SK-N-SH treated with all-trans-retinoic acid at 6 μM for 48 hours (cell line): ENCODE measurements at regions not wholly inside any gene's neighbourhood (a gene's known extent, or its start where the extent isn't known, plus 50 kb on each side); places are given as distances from the start of the nearest gene placed in this dataset.

Source experiments
- ATAC-seq: fragments of 200-7000 bp; cut with Tn5 transposase; 3 replicates; pipeline ENCODE4 v1.9.1; 2020; ENCODE audit warnings: mild to moderate bottlenecking, moderate library complexity
- ARNTL ChIP-seq: fragments of 450-650 bp; formaldehyde crosslinking; IDR thresholded peaks from 2 replicates; pipeline ENCODE4 v1.5.0; 2020; ENCODE audit warnings: low read depth, mild to moderate bottlenecking, moderate library complexity, borderline replicate concordance
- ESRRG ChIP-seq: fragments of 250-450 bp; sonication (Bioruptor Pico); IDR thresholded peaks from 2 replicates; pipeline ENCODE4 v1.6.1; 2021; ENCODE audit warnings: mild to moderate bottlenecking
- ISL1 ChIP-seq: fragments of 250-450 bp; sonication (Bioruptor Pico); IDR thresholded peaks from 2 replicates; pipeline ENCODE4 v2.1.2; 2022; ENCODE audit warnings: mild to moderate bottlenecking, moderate library complexity
- OSR1 ChIP-seq: fragments of 250-450 bp; sonication (Bioruptor Pico); IDR thresholded peaks from 2 replicates; pipeline ENCODE4 v1.8.0; 2022; ENCODE audit warnings: moderate library complexity, mild to moderate bottlenecking, inconsistent platforms
- PPARA ChIP-seq: fragments of 250-450 bp; sonication (Bioruptor Pico); IDR thresholded peaks from 2 replicates; pipeline ENCODE4 v1.5.0; 2020; ENCODE audit warnings: mild to moderate bottlenecking, borderline replicate concordance
- RARB ChIP-seq: fragments of 250-450 bp; sonication (Bioruptor Pico); IDR thresholded peaks from 2 replicates; pipeline ENCODE4 v1.8.0; 2021; ENCODE audit warnings: mild to moderate bottlenecking, moderate library complexity
- SNAI2 ChIP-seq: fragments of 250-450 bp; sonication (Bioruptor Pico); IDR thresholded peaks from 2 replicates; pipeline ENCODE4 v1.5.0; 2020; ENCODE audit warnings: mild to moderate bottlenecking, moderate library complexity
- TCF4 ChIP-seq: fragments of 250-450 bp; sonication (Bioruptor Pico); IDR thresholded peaks from 2 replicates; pipeline ENCODE4 v1.8.0; 2021; ENCODE audit warnings: mild to moderate bottlenecking, moderate library complexity, borderline replicate concordance
- TOX ChIP-seq: fragments of 250-450 bp; sonication (Bioruptor Pico); IDR thresholded peaks from 2 replicates; pipeline ENCODE4 v1.8.0; 2021; ENCODE audit warnings: mild to moderate bottlenecking, moderate library complexity, borderline replicate concordance
- ZC3H10 ChIP-seq: fragments of 250-450 bp; sonication (Bioruptor Pico); IDR thresholded peaks from 2 replicates; pipeline ENCODE4 v1.5.1; 2021; ENCODE audit warnings: mild to moderate bottlenecking, moderate library complexity
- ZFP3 ChIP-seq: fragments of 250-450 bp; sonication (Bioruptor Pico); IDR thresholded peaks from 2 replicates; pipeline ENCODE4 v1.5.0; 2020; ENCODE audit warnings: mild to moderate bottlenecking, moderate library complexity
- ZNF565 ChIP-seq: fragments of 450-650 bp; formaldehyde crosslinking; conservative IDR thresholded peaks from 2 replicates; pipeline ENCODE4 v1.5.0; 2020; ENCODE audit warnings: low read depth, mild to moderate bottlenecking, moderate library complexity
- ZNF8 ChIP-seq: fragments of 450-650 bp; formaldehyde crosslinking; IDR thresholded peaks from 2 replicates; pipeline ENCODE4 v1.5.0; 2020; ENCODE audit warnings: mild to moderate bottlenecking, moderate library complexity
- TF ChIP-seq, protein P1 (sequence below): fragments of 250-450 bp; sonication (Bioruptor Pico); IDR thresholded peaks from 2 replicates; pipeline ENCODE4 v1.8.0; 2021; ENCODE audit warnings: low read depth, mild to moderate bottlenecking, moderate library complexity, borderline replicate concordance
- TF ChIP-seq, protein P2 (sequence below): fragments of 250-450 bp; sonication (Bioruptor Pico); IDR thresholded peaks from 2 replicates; pipeline ENCODE4 v1.5.1; 2020; ENCODE audit warnings: low read depth, mild to moderate bottlenecking, moderate library complexity
- TF ChIP-seq, protein P3 (sequence below): fragments of 250-450 bp; sonication (Bioruptor Pico); IDR thresholded peaks from 2 replicates; pipeline ENCODE4 v1.5.0; 2020; ENCODE audit warnings: mild to moderate bottlenecking, moderate library complexity
- TF ChIP-seq, protein P4 (sequence below): fragments of 250-450 bp; sonication (Bioruptor Pico); IDR thresholded peaks from 2 replicates; pipeline ENCODE4 v1.8.0; 2020; ENCODE audit warnings: mild to moderate bottlenecking, moderate library complexity, borderline replicate concordance

DNA sequence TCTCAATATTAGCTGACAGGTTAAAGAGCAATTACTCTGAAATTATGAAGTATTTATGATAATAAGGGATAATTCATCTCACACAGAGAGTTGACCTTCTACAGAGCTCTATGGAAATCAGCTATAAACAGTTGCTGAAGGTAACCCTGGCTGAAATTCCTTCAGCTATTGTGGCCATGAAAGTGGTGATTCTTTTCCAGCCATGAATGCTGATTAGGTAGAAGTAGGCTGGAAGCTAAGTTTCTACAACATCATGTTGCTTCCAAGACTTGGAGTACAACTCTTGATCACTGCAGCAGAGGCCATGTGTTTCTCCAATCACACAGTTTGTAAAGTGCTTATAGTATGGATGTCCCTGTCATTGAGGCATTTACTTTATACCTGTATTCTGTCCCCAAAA lies 2128.9 kb downstream of the MRPL39 start:
- TF ChIP-seq, protein P1, sequence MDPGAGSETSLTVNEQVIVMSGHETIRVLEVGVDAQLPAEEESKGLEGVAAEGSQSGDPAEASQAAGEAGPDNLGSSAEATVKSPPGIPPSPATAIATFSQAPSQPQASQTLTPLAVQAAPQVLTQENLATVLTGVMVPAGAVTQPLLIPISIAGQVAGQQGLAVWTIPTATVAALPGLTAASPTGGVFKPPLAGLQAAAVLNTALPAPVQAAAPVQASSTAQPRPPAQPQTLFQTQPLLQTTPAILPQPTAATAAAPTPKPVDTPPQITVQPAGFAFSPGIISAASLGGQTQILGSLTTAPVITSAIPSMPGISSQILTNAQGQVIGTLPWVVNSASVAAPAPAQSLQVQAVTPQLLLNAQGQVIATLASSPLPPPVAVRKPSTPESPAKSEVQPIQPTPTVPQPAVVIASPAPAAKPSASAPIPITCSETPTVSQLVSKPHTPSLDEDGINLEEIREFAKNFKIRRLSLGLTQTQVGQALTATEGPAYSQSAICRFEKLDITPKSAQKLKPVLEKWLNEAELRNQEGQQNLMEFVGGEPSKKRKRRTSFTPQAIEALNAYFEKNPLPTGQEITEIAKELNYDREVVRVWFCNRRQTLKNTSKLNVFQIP: no peak
- no peak for TF ChIP-seq RARB
- TF ChIP-seq ZC3H10 (CRISPR knock-in tag): no peak
- no peak for TF ChIP-seq ZFP3 (CRISPR knock-in tag)
- TF ChIP-seq, protein P2, sequence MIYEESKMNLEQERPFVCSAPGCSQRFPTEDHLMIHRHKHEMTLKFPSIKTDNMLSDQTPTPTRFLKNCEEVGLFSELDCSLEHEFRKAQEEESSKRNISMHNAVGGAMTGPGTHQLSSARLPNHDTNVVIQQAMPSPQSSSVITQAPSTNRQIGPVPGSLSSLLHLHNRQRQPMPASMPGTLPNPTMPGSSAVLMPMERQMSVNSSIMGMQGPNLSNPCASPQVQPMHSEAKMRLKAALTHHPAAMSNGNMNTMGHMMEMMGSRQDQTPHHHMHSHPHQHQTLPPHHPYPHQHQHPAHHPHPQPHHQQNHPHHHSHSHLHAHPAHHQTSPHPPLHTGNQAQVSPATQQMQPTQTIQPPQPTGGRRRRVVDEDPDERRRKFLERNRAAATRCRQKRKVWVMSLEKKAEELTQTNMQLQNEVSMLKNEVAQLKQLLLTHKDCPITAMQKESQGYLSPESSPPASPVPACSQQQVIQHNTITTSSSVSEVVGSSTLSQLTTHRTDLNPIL (CRISPR knock-in tag): no peak
- no peak for TF ChIP-seq ZNF565
- no peak for TF ChIP-seq TOX (CRISPR knock-in tag)
- TF ChIP-seq, all 23 proteins: peak for 0
- ATAC-seq: no peak

DNA sequence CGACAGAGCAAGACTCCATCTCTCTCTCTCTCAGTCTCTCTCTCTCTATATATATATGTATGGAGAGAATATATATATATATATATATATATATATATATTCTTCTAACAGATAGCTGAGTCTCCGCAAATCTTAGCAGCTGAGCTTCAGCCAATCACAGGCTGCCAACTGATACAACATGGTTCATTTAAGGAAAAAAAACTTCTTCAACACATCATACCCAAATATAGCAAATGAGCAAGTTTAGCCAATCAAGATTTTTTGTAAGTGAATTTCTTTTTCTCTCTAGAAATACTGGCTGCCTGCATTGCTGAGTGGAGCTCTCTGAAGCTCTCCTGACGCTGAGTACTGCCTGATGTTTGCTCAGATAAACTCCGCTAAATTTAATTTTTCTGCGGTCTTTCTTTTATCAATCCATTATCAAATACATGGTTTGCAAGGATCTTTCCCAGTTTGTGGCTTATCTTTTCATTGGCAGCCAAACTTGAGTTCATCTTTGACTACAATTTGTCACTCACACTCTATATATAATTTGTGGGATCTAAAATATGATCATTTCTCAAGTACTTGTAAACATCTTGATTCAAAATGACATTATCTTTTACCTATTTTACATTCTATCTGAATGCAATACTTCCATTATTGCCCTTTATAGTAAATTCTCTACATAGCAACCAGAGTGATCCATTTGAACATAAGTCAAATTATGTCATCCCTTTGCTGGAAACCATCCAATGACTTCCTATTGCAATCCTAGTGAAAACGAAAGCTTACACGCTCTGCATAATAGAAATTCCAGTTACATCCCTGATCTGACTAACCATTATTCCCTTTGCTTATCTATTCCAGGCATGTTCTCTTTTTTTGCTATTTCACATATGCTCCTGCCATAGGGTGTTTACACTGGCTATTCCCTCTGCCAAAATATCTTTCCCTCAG lies 2131.7 kb downstream of the MRPL39 start:
- ATAC-seq: no peak
- TF ChIP-seq ZNF565 (no peak), TOX (CRISPR knock-in tag) (no peak), ZFP3 (CRISPR knock-in tag) (no peak), ISL1 (CRISPR knock-in tag) (peak; percentile 95), TCF4 (peak; percentile 79), ARNTL (CRISPR knock-in tag) (no peak), ESRRG (no peak), OSR1 (CRISPR knock-in tag) (no peak), SNAI2 (CRISPR knock-in tag) (no peak), ZC3H10 (CRISPR knock-in tag) (no peak), RARB (no peak), PPARA (no peak), ZNF8 (peak; percentile 35; the same call in 1 of the 2 replicates)
- TF ChIP-seq, protein P1: no peak
- TF ChIP-seq, protein P3, sequence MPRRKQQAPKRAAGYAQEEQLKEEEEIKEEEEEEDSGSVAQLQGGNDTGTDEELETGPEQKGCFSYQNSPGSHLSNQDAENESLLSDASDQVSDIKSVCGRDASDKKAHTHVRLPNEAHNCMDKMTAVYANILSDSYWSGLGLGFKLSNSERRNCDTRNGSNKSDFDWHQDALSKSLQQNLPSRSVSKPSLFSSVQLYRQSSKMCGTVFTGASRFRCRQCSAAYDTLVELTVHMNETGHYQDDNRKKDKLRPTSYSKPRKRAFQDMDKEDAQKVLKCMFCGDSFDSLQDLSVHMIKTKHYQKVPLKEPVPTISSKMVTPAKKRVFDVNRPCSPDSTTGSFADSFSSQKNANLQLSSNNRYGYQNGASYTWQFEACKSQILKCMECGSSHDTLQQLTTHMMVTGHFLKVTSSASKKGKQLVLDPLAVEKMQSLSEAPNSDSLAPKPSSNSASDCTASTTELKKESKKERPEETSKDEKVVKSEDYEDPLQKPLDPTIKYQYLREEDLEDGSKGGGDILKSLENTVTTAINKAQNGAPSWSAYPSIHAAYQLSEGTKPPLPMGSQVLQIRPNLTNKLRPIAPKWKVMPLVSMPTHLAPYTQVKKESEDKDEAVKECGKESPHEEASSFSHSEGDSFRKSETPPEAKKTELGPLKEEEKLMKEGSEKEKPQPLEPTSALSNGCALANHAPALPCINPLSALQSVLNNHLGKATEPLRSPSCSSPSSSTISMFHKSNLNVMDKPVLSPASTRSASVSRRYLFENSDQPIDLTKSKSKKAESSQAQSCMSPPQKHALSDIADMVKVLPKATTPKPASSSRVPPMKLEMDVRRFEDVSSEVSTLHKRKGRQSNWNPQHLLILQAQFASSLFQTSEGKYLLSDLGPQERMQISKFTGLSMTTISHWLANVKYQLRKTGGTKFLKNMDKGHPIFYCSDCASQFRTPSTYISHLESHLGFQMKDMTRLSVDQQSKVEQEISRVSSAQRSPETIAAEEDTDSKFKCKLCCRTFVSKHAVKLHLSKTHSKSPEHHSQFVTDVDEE (CRISPR knock-in tag): peak; percentile 85
- TF ChIP-seq, protein P2 (CRISPR knock-in tag): peak; percentile 56

DNA sequence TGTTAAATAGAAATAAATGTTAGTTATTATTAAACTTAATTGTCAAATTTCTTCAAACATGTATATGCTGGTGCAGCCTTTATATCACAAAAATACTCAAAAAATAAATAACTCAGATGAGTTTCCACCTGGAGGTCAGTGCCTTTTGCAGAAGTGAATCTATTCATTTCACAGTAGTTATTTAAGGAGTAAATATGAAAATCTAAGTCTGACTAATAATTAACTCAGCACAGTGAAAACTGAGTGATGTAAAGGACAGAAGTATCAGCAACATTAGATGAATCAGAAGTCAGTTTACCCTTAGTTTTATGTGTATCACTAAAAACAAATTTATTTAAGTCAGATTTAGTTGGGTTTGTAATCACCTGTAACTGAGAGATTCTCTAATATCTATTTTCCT lies 2135.4 kb downstream of the MRPL39 start:
- TF ChIP-seq, protein P2 (CRISPR knock-in tag): no peak
- ATAC-seq: no peak

DNA sequence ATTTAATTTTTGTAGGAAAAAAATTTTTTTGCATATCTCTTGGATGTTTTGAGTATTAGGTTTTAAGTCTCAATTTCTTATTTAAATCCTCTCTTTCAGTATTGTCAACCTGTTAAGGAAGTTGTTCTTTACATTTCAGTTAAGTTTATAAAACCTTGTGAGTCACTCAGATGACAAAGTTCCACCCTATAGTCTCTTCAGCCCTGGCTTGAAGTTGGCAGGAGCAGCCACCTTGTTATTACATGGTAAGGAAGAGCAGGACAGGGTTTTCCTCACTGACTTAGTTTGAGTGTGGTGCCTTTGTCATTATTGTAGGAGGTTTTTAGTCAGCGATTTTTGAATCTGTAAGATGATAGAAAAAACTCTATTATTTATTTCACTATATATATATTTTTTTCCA lies 2143.9 kb downstream of the MRPL39 start:
- ATAC-seq: no peak
- TF ChIP-seq ISL1 (CRISPR knock-in tag) (no peak), PPARA (no peak), ZNF8 (no peak), SNAI2 (CRISPR knock-in tag) (no peak), ZC3H10 (CRISPR knock-in tag) (no peak)
- TF ChIP-seq, protein P4, sequence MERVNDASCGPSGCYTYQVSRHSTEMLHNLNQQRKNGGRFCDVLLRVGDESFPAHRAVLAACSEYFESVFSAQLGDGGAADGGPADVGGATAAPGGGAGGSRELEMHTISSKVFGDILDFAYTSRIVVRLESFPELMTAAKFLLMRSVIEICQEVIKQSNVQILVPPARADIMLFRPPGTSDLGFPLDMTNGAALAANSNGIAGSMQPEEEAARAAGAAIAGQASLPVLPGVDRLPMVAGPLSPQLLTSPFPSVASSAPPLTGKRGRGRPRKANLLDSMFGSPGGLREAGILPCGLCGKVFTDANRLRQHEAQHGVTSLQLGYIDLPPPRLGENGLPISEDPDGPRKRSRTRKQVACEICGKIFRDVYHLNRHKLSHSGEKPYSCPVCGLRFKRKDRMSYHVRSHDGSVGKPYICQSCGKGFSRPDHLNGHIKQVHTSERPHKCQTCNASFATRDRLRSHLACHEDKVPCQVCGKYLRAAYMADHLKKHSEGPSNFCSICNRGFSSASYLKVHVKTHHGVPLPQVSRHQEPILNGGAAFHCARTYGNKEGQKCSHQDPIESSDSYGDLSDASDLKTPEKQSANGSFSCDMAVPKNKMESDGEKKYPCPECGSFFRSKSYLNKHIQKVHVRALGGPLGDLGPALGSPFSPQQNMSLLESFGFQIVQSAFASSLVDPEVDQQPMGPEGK: no peak
- TF ChIP-seq, protein P3 (CRISPR knock-in tag): no peak
